ENCODE measurements at regions not wholly inside any gene's neighbourhood (a gene's known extent, or its start where the extent isn't known, plus 50 kb on each side); places are given as distances from the start of the nearest gene placed in this dataset.
A peak's percentile ranks its signal among the peaks of the same experiment; 100 is the strongest.

GRCh38 chr12:107528731-107529365 lies 156.8 kb upstream of the PWP1 start:
- no peak for FAIRE-seq
- POLR2A ChIA-PET (ENCODE audit: partially characterized antibody) = no interaction called here
- H2AFZ ChIP-seq (ENCODE audit: low read length) = no peak overlapping the region
- no peak for TF ChIP-seq JUN (IDR thresholded peaks at IDR 0.05; ENCODE audit: low read depth, low read length)
- no peak for TF ChIP-seq TBP (IDR thresholded peaks at IDR 0.05; ENCODE audit: low read depth, low read length)
- no peak for TF ChIP-seq PHF8 (conservative IDR thresholded peaks at IDR 0.05; ENCODE audit: low read depth, low read length)
- no peak for TF ChIP-seq NANOG (IDR thresholded peaks at IDR 0.05; ENCODE audit: insufficient read depth, low read depth, low read length, poor library complexity, severe bottlenecking)
- no peak for TF ChIP-seq SUZ12 (IDR thresholded peaks at IDR 0.05; ENCODE audit: low read length)
- TF ChIP-seq SIX5 (IDR thresholded peaks at IDR 0.05; ENCODE audit: low read depth, low read length) = no peak
- no peak for TF ChIP-seq RNF2 (IDR thresholded peaks at IDR 0.05; ENCODE audit: borderline replicate concordance, low read depth, low read length, missing control alignments, poor library complexity, severe bottlenecking)
- no peak for TF ChIP-seq SP2 (IDR thresholded peaks at IDR 0.05; ENCODE audit: low read length)
- no peak for TF ChIP-seq SAP30 (IDR thresholded peaks at IDR 0.05; ENCODE audit: insufficient read depth, insufficient replicate concordance, low read length)
- TF ChIP-seq CTBP2 (IDR thresholded peaks at IDR 0.05; ENCODE audit: borderline replicate concordance, insufficient read depth, insufficient read length, low read length) = no peak
- no peak for TF ChIP-seq CBX5 (IDR thresholded peaks at IDR 0.05; ENCODE audit: low read depth, low read length)

More at GRCh38 chr12:107528731-107529365, 156.8 kb upstream of the PWP1 start:
- peaks cover 7% of the 10 kb centered on the region; the same call in 1 of the 2 replicates for H3K23me2 ChIP-seq (ENCODE audit: low read depth, low read length)
- no peak overlapping the region for H3K4me3 ChIP-seq (ENCODE audit: extremely low read depth in 1 of 4, insufficient read depth in 2 of 4, low read depth in 3 of 4, low read length in 4 of 4)
- peak overlapping the region; percentile 91 for H3K56ac ChIP-seq (replicated peaks; ENCODE audit: insufficient read length, low read depth, low read length)
- H3K9me3 ChIP-seq (ENCODE audit: insufficient read depth in 2 of 2, low read depth in 1 of 2, low read length in 1 of 2) = peaks cover 0 to 6% of the 10 kb centered on the region in 2 experiments; a peak in 3 of 4 replicates
- no peak overlapping the region for H3K4me2 ChIP-seq (ENCODE audit: insufficient read depth in 1 of 2, low read depth in 2 of 2, low read length in 2 of 2)
- H2BK12ac ChIP-seq (ENCODE audit: low read depth, low read length) = no peak overlapping the region
- CTCF ChIA-PET (ENCODE audit: partially characterized antibody) = no interaction called here
- no peaks in the 10 kb centered on the region; a peak in 1 of 4 replicates for H3K79me2 ChIP-seq (ENCODE audit: control insufficient read depth in 1 of 2, insufficient read depth in 2 of 2, low read length in 2 of 2)
- H2BK15ac ChIP-seq (ENCODE audit: low read length) = no peak overlapping the region
- no peaks in the 10 kb centered on the region for H3K4me1 ChIP-seq (replicated peaks in 1 of 4; ENCODE audit: control insufficient read depth in 3 of 4, insufficient read depth in 4 of 4, low read length in 3 of 4)
- no peak overlapping the region for H3K18ac ChIP-seq (ENCODE audit: extremely low read depth, low read length)
- no peaks in the 10 kb centered on the region; a peak in 1 of 8 replicates for H3K36me3 ChIP-seq (ENCODE audit: control insufficient read depth in 2 of 4, insufficient read depth in 4 of 4, low read length in 3 of 4)
- H4K8ac ChIP-seq (ENCODE audit: extremely low read depth, insufficient read depth, low read length) = no peak overlapping the region
- H4K20me1 ChIP-seq (replicated peaks in 1 of 2; ENCODE audit: control insufficient read depth in 1 of 2, insufficient read depth in 2 of 2, low read length in 2 of 2) = peaks cover 0 to 7% of the 10 kb centered on the region in 2 experiments
- H3K79me1 ChIP-seq (ENCODE audit: low read depth, low read length) = no peaks in the 10 kb centered on the region; the same call in 1 of the 2 replicates
- H4K91ac ChIP-seq (replicated peaks; ENCODE audit: insufficient read length, low read length) = no peak overlapping the region
- no peak overlapping the region for H3K23ac ChIP-seq (ENCODE audit: insufficient read length)
- H2BK5ac ChIP-seq (ENCODE audit: low read depth, low read length) = no peak overlapping the region
- DNase-seq (ENCODE audit: low read depth in 1 of 2, low spot score in 2 of 2) = no peak
- H3K27ac ChIP-seq (ENCODE audit: low read depth, low read length) = no peak overlapping the region
- H3K14ac ChIP-seq (ENCODE audit: insufficient read length) = no peak overlapping the region
- H3K4ac ChIP-seq (replicated peaks; ENCODE audit: insufficient read length, low read depth, low read length) = no peak overlapping the region
- H2BK20ac ChIP-seq (ENCODE audit: low read length) = no peak overlapping the region
- no peak overlapping the region for H2BK120ac ChIP-seq (replicated peaks; ENCODE audit: low read depth, low read length)
- no peak overlapping the region for H3K9ac ChIP-seq (replicated peaks in 1 of 4; ENCODE audit: extremely low read depth in 1 of 4, low read depth in 3 of 4, low read length in 3 of 4)
- H2AK5ac ChIP-seq (ENCODE audit: low read depth, low read length) = peak overlapping the region; percentile 77; the same call in 1 of the 2 replicates
- WGBS, 2 experiments (ENCODE audit: extremely low coverage in 1 of 2, insufficient coverage in 1 of 2, insufficient read length in 1 of 2, insufficient replicate concordance in 2 of 2, low coverage in 1 of 2, low lambda C conversion rate in 2 of 2, missing lambda C conversion rate in 1 of 2) = 81 to 100% methylated on average over 3 to 7 of the region's 7 CpGs
- no peak overlapping the region for H4K5ac ChIP-seq (ENCODE audit: insufficient read length, low read depth, low read length)
- no peaks in the 10 kb centered on the region for H3K27me3 ChIP-seq (replicated peaks in 1 of 4; ENCODE audit: control insufficient read depth in 3 of 4, extremely low read depth in 1 of 4, insufficient read depth in 3 of 4, low read length in 3 of 4)

Data from H1 (cell line).